AG10803 (cell line): ENCODE measurements at regions not wholly inside any gene's neighbourhood (a gene's known extent, or its start where the extent isn't known, plus 50 kb on each side); places are given as distances from the start of the nearest gene placed in this dataset.

Source experiments
- DNase-seq: peaks from one replicate; pipeline ENCODE4 v3.0.0; 2010; ENCODE audit warnings: low read depth
- H3K4me3 ChIP-seq: 2 replicates; pipeline ENCODE4 v1.5.1; 2011; ENCODE audit warnings: mild to moderate bottlenecking, low read length, control low read depth
- TF ChIP-seq, protein P1 (sequence below): conservative IDR thresholded peaks from 2 replicates; pipeline ENCODE4 v1.5.1; 2011; ENCODE audit warnings: mild to moderate bottlenecking, low read length, control low read depth, inconsistent platforms

DNA sequence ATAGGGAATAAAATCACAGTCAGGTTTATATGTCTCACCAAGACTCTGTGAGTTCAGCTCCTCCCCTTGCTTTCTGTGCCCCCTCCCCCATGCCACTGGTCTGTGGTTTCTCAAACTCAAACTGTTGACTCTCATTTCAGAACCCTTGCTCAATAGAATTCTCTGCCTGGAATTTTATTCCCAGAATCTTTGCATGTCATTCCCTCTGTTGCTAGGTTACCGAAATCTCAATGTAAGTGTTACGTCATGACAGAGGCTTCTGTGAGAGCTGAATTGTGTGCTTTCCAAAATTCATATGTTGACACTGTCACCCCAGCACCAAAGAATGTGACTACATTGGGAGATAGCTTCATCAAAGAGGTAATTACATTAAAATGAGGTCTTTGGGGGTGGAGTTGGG is 1938.8 kb downstream of the TP53TG3F start:
- TF ChIP-seq, protein P1, sequence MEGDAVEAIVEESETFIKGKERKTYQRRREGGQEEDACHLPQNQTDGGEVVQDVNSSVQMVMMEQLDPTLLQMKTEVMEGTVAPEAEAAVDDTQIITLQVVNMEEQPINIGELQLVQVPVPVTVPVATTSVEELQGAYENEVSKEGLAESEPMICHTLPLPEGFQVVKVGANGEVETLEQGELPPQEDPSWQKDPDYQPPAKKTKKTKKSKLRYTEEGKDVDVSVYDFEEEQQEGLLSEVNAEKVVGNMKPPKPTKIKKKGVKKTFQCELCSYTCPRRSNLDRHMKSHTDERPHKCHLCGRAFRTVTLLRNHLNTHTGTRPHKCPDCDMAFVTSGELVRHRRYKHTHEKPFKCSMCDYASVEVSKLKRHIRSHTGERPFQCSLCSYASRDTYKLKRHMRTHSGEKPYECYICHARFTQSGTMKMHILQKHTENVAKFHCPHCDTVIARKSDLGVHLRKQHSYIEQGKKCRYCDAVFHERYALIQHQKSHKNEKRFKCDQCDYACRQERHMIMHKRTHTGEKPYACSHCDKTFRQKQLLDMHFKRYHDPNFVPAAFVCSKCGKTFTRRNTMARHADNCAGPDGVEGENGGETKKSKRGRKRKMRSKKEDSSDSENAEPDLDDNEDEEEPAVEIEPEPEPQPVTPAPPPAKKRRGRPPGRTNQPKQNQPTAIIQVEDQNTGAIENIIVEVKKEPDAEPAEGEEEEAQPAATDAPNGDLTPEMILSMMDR = no peak
- H3K4me3 ChIP-seq = no peak overlapping the region
- no peak for DNase-seq

DNA sequence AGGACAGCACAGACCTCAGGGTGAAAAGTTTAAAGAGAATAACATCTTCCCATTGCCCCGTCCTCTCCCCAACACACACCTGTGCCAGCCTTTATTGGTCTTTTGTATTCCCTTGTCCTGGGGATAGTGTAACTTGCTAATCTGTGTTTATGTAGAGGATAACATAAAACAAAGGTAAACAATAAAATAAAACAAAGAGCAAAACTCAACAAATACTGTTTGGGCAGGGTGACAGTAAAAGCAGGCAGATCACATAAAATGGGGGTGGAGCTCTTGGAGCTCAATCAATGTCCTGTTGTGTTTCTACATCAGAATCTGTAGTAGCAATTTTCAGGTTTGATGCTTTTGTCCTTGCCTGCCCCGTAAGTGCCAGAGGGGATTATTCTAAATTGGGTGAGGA is 1939.7 kb downstream of the TP53TG3F start:
- H3K4me3 ChIP-seq = no peak overlapping the region
- TF ChIP-seq, protein P1 = no peak
- DNase-seq = no peak

DNA sequence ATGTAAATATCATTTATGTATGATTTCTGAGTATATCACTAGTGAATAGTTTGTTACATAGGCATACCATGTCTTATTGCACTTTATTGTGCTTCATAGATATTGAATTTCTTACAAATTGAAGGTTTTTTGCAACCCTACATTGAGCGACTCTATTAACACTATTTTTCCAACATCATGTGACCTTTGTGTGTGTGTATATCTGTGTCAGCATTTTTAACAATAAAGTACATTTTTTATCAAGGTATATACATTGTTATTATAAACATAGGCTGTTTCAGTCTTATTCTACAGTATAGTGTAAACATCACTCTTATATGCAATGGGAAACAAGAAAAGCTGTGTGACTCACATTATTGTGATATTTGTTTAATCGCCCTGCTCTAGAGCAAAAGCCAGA is 1944.9 kb downstream of the TP53TG3F start:
- TF ChIP-seq, protein P1 = no peak
- H3K4me3 ChIP-seq = no peak overlapping the region
- no peak for DNase-seq

DNA sequence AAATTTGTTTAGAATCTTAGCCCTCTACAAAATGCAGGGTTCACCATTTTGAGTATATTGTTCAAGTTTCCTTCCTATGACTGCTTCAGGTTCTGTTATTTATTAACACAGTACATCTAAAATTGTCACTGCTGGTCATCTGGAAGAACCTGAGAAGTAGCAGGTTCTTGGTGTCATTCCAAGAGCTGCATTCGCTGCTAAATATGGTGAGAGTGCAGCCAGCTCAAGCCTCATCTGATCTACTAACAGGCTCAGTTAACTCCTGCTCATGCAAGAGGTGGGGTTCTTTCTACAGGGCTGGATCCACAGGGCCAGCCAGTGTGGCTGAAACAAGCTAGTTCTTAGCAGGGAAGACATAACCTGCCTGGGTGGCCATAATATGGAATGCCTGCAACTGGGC is 1946.1 kb downstream of the TP53TG3F start:
- TF ChIP-seq, protein P1 = no peak
- no peak overlapping the region for H3K4me3 ChIP-seq
- no peak for DNase-seq

DNA sequence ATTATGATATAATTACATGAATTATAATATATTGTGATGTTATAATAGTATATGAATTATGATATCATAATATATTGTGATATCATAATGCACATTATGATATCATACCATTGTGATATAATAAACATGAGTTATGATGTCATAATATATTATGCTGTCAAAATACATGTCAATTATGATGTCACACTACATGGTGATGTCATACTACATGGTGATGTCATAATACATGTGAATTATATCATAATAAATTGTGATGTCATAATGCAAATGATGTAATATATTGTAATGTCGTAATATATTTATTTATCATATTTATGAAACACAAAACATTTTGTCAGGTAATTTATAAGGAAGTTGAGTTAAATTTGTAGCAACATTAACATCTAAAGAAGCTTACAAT is 1950.1 kb downstream of the TP53TG3F start:
- DNase-seq = no peak
- H3K4me3 ChIP-seq = no peak overlapping the region
- TF ChIP-seq, protein P1 = no peak

DNA sequence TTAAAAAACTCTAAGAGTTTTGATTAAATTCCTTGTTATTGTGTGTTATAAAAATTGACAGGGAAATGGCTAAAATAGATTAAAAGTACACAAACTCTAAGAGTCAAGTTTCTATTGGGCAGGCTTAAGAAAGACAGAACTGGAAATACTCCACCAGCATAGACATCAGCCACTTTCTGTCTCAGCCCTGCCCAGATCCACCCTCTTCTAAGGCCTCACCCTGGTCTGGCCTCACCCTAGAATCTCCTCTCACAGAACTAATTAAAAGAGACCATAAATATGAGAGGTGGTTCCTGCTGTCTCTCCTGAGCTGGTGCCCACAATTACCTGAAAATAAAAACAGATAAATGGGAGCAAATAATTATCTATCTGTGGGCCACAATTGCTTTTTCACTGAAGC is 1951.0 kb downstream of the TP53TG3F start:
- TF ChIP-seq, protein P1 = no peak
- no peak for DNase-seq
- H3K4me3 ChIP-seq = no peak overlapping the region

DNA sequence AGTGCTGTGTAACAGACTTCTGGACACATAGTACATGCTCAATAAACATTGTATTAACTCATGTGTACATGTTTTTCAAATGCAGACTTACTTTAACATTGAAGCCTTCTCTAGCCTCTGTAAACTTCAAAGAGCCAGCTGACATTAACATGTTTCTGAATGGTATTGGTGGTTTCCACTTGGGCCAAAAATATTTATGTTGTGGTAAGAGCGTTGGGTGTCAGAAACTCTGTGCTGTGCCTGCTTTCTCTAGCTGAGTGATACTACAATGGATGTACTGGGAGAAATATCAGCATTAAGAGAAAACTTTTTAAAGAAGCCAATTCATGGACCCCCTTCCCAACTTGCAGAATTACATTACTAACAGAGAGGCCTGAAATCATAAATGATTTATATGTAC is 1951.7 kb downstream of the TP53TG3F start:
- DNase-seq = no peak
- TF ChIP-seq, protein P1 = no peak
- H3K4me3 ChIP-seq = no peak overlapping the region
